Right lobe of liver (tissue), 4 donors: ENCODE measurements at regions not wholly inside any gene's neighbourhood (a gene's known extent, or its start where the extent isn't known, plus 50 kb on each side); places are given as distances from the start of the nearest gene placed in this dataset.

Experiments
- CTCF ChIP-seq, 4 donors: fragments of 200-600 bp in 3 of 4; fragments of 450-650 bp in 1 of 4; IDR thresholded peaks; one replicate each; pipeline versions ENCODE4 v1.5.1 to v1.8.0; 2016 to 2022; ENCODE audit warnings: antibody characterized with exemption in 4 of 4, mild to moderate bottlenecking in 2 of 4
- POLR2A ChIP-seq: fragments of 450-650 bp; IDR thresholded peaks from one replicate; pipeline ENCODE4 v1.6.1; 2017; ENCODE audit warnings: antibody characterized with exemption, mild to moderate bottlenecking
- donor health status: DM: no; HTN: no; CAD: no.
- donor health status: DM: no; HTN: no; CAD: no.
- donor health status: DM: no; HTN: yes; CAD: no.

- no peak for TF ChIP-seq CTCF (IDR thresholded peaks at IDR 0.05)
- TF ChIP-seq POLR2A = no peak
Measured at GRCh38 chr14:42378274-42378673, 771.6 kb downstream of the LRFN5 start.
